Ecto neural progenitor cell (in vitro differentiated cells): ENCODE measurements at regions not wholly inside any gene's neighbourhood (a gene's known extent, or its start where the extent isn't known, plus 50 kb on each side); places are given as distances from the start of the nearest gene placed in this dataset.

Experiments used
- DNase-seq: peaks from one replicate; pipeline ENCODE4 v3.0.0-alpha.2; 2018; ENCODE audit warnings: low spot score

- DNase-seq: no peak
Measured at GRCh38 chr15:81524496-81524895, 150.5 kb upstream of the TMC3 start.

GRCh38 chr15:81523867-81524266 lies 149.9 kb upstream of the TMC3 start:
- DNase-seq: no peak

- DNase-seq: no peak
Measured at GRCh38 chr15:81520480-81520879, 146.5 kb upstream of the TMC3 start.

GRCh38 chr15:81516461-81516860 lies 142.4 kb upstream of the TMC3 start:
- no peak for DNase-seq

GRCh38 chr15:81516012-81516411 lies 142.0 kb upstream of the TMC3 start:
- no peak for DNase-seq

- no peak for DNase-seq
Measured at GRCh38 chr15:81514725-81515124, 140.7 kb upstream of the TMC3 start.

- DNase-seq: no peak
Measured at GRCh38 chr15:81511138-81511537, 137.1 kb upstream of the TMC3 start.

- DNase-seq: no peak
Measured at GRCh38 chr15:81507831-81508230, 133.8 kb upstream of the TMC3 start.

- DNase-seq: no peak
Measured at GRCh38 chr15:81506936-81507335, 132.9 kb upstream of the TMC3 start.

GRCh38 chr15:81506071-81506470 lies 132.1 kb upstream of the TMC3 start:
- no peak for DNase-seq

- DNase-seq: no peak
Measured at GRCh38 chr15:81504170-81504905, 130.3 kb upstream of the TMC3 start.

- DNase-seq: no peak
Measured at GRCh38 chr15:81502439-81502838, 128.4 kb upstream of the TMC3 start.

- DNase-seq: no peak
Measured at GRCh38 chr15:81500081-81500480, 126.1 kb upstream of the TMC3 start.

- DNase-seq: no peak
Measured at GRCh38 chr15:81498294-81498693, 124.3 kb upstream of the TMC3 start.

GRCh38 chr15:81497238-81497637 lies 123.2 kb upstream of the TMC3 start:
- no peak for DNase-seq

GRCh38 chr15:81495780-81496467 lies 121.9 kb upstream of the TMC3 start:
- no peak for DNase-seq

GRCh38 chr15:81492969-81493645 lies 119.1 kb upstream of the TMC3 start:
- no peak for DNase-seq

- no peak for DNase-seq
Measured at GRCh38 chr15:81492331-81492968, 118.4 kb upstream of the TMC3 start.

- no peak for DNase-seq
Measured at GRCh38 chr15:81491414-81492096, 117.5 kb upstream of the TMC3 start.

- no peak for DNase-seq
Measured at GRCh38 chr15:81485806-81486205, 111.8 kb upstream of the TMC3 start.

- DNase-seq: no peak
Measured at GRCh38 chr15:81484086-81484955, 110.3 kb upstream of the TMC3 start.
